ENCODE measurements at regions not wholly inside any gene's neighbourhood (a gene's known extent, or its start where the extent isn't known, plus 50 kb on each side); places are given as distances from the start of the nearest gene placed in this dataset.
"Not testable (repeated sequence)": the region's sequence is repeated elsewhere in the genome, so short reads cannot be mapped to it uniquely, and the experiment has no call there.

- no peak overlapping the region for H3K27ac ChIP-seq
- H3K36me3 ChIP-seq: no peaks in the 10 kb centered on the region
- H3K9me3 ChIP-seq: no peaks in the 10 kb centered on the region
- no peak overlapping the region for H3K4me3 ChIP-seq
- TF ChIP-seq CTCF (IDR thresholded peaks at IDR 0.05): no peak
- no peaks in the 10 kb centered on the region for H3K4me1 ChIP-seq
- no peak for DNase-seq (ENCODE audit: low spot score in 2 of 2)
- H3K27me3 ChIP-seq: no peaks in the 10 kb centered on the region
- intact Hi-C loops (cut with DNase I): no loop called here
These were observed 292.3 kb upstream of the CNTN5 start for GRCh38 chr11:98728421-98728820.

GRCh38 chr11:98729118-98729517 is 291.6 kb upstream of the CNTN5 start:
- H3K4me3 ChIP-seq: no peak overlapping the region
- no peaks in the 10 kb centered on the region for H3K27me3 ChIP-seq
- no peaks in the 10 kb centered on the region for H3K9me3 ChIP-seq
- TF ChIP-seq CTCF (IDR thresholded peaks at IDR 0.05): no peak
- DNase-seq (ENCODE audit: low spot score in 2 of 2): no peak
- H3K4me1 ChIP-seq: no peaks in the 10 kb centered on the region
- intact Hi-C loops (cut with DNase I): no loop called here
- no peak overlapping the region for H3K27ac ChIP-seq
- H3K36me3 ChIP-seq: no peaks in the 10 kb centered on the region

GRCh38 chr11:98732947-98733346 is 287.8 kb upstream of the CNTN5 start:
- intact Hi-C loops (cut with DNase I): no loop called here
- TF ChIP-seq CTCF (IDR thresholded peaks at IDR 0.05): no peak
- Histone ChIP-seq H3K9me3 (no peaks in the 10 kb centered on the region), H3K27ac (no peak overlapping the region), H3K4me3 (no peak overlapping the region), H3K27me3 (no peaks in the 10 kb centered on the region), H3K36me3 (no peaks in the 10 kb centered on the region), H3K4me1 (no peaks in the 10 kb centered on the region)
- no peak for DNase-seq (ENCODE audit: low spot score in 2 of 2)

GRCh38 chr11:98733378-98733777 is 287.4 kb upstream of the CNTN5 start:
- H3K27ac ChIP-seq; DNase-seq (ENCODE audit: low spot score in 2 of 2); H3K9me3 ChIP-seq; H3K4me3 ChIP-seq; H3K36me3 ChIP-seq; H3K27me3 ChIP-seq; intact Hi-C loops (cut with DNase I); H3K4me1 ChIP-seq: not testable (repeated sequence)

GRCh38 chr11:98734686-98735085 is 286.1 kb upstream of the CNTN5 start:
- H3K27ac ChIP-seq: no peak overlapping the region
- no peaks in the 10 kb centered on the region for H3K4me1 ChIP-seq
- no peak overlapping the region for H3K4me3 ChIP-seq
- H3K36me3 ChIP-seq: no peaks in the 10 kb centered on the region
- no peak for TF ChIP-seq CTCF (IDR thresholded peaks at IDR 0.05)
- no peaks in the 10 kb centered on the region for H3K9me3 ChIP-seq
- intact Hi-C loops (cut with DNase I): no loop called here
- DNase-seq (ENCODE audit: low spot score in 2 of 2): no peak
- no peaks in the 10 kb centered on the region for H3K27me3 ChIP-seq

GRCh38 chr11:98736833-98737232 is 283.9 kb upstream of the CNTN5 start:
- H3K27me3 ChIP-seq: no peaks in the 10 kb centered on the region
- H3K4me1 ChIP-seq: no peaks in the 10 kb centered on the region
- H3K9me3 ChIP-seq: no peaks in the 10 kb centered on the region
- TF ChIP-seq CTCF (IDR thresholded peaks at IDR 0.05): no peak
- no peak for DNase-seq (ENCODE audit: low spot score in 2 of 2)
- H3K4me3 ChIP-seq: no peak overlapping the region
- no peaks in the 10 kb centered on the region for H3K36me3 ChIP-seq
- no peak overlapping the region for H3K27ac ChIP-seq
- intact Hi-C loops (cut with DNase I): no loop called here

Data from ascending aorta (tissue), 2 donors.